Endothelial cell of umbilical vein (primary cell): ENCODE measurements at regions not wholly inside any gene's neighbourhood (a gene's known extent, or its start where the extent isn't known, plus 50 kb on each side); places are given as distances from the start of the nearest gene placed in this dataset.

Source experiments
- BruUV-seq: library from RNA; stranded (reverse); fragments of 400-500 nt; replicated peaks from 2 replicates; lab custom pipeline; 2021; lab: Mats Ljungman, UMichigan
- CTCF ChIA-PET: fragments of 300-600, 350-600 bp; sonication (Branson Sonifier 250); formaldehyde crosslinking; loops from one replicate; lab custom pipeline; 2021; ENCODE audit warnings: antibody characterized with exemption, inconsistent platforms; lab: Charles Lee
- POLR2A ChIA-PET: fragments of 300-600, 350-600 bp; sonication (Branson Sonifier 250); formaldehyde crosslinking; loops from one replicate; lab custom pipeline; 2021; ENCODE audit warnings: antibody characterized with exemption, inconsistent platforms; lab: Charles Lee
- DNase-seq: peaks from one replicate; pipeline ENCODE4 v3.0.0-alpha.2; 2011; ENCODE audit warnings: low read depth, low spot score
- FAIRE-seq: peaks from 2 replicates; lab custom pipeline; 2011; peaks lifted over from hg19 to GRCh38; lab: Jason Lieb, UNC
- H2AFZ ChIP-seq: 2 replicates; pipeline ENCODE4 v1.6.0; 2012; ENCODE audit warnings: low read depth, low read length, control low read depth, inconsistent platforms
- H3K27ac ChIP-seq: 2 replicates; pipeline ENCODE4 v1.5.1; 2011; ENCODE audit warnings: low read depth, mild to moderate bottlenecking, control low read depth, low read length, moderate library complexity; ENCODE audit not compliant: insufficient read depth
- H3K27me3 ChIP-seq, 2 experiments: 2 replicates each; pipeline versions ENCODE4 v1.6.0 to v1.6.1; 2011; ENCODE audit warnings: low read length in 2 of 2, mixed read lengths in 1 of 2; ENCODE audit not compliant: control insufficient read depth in 2 of 2, insufficient read depth in 2 of 2
- H3K36me3 ChIP-seq, 2 experiments: 2 replicates in 1 of 2; 3 replicates in 1 of 2; pipeline ENCODE4 v1.5.1; 2011; ENCODE audit warnings: low read length in 2 of 2, mild to moderate bottlenecking in 1 of 2, moderate library complexity in 1 of 2; ENCODE audit not compliant: control insufficient read depth in 2 of 2, insufficient read depth in 2 of 2; ENCODE audit errors: extremely low read depth in 1 of 2
- H3K4me1 ChIP-seq: 3 replicates; pipeline ENCODE4 v1.5.1; 2011; ENCODE audit warnings: mild to moderate bottlenecking, low read length; ENCODE audit not compliant: control insufficient read depth, insufficient read depth; ENCODE audit errors: extremely low read depth
- H3K4me2 ChIP-seq: 2 replicates; pipeline ENCODE4 v1.6.1; 2011; ENCODE audit warnings: low read length, control low read depth, mixed read lengths; ENCODE audit not compliant: insufficient read depth
- H3K4me3 ChIP-seq, 3 experiments: fragments of 200-600 bp in 1 of 3; sonication (generic), shearing (Covaris generic) in 1 of 3; replicated peaks in 1 of 3; 2 replicates each; pipeline ENCODE4 v1.5.1; 2011 to 2016; ENCODE audit warnings: control low read depth in 3 of 3, low read length in 3 of 3, mild to moderate bottlenecking in 2 of 3, inconsistent platforms in 1 of 3, low read depth in 1 of 3, moderate library complexity in 1 of 3; ENCODE audit not compliant: insufficient read depth in 1 of 3
- H3K79me2 ChIP-seq: 2 replicates; pipeline ENCODE4 v1.6.0; 2012; ENCODE audit warnings: low read length, inconsistent platforms; ENCODE audit not compliant: control insufficient read depth, insufficient read depth
- H3K9ac ChIP-seq: replicated peaks from 2 replicates; pipeline ENCODE3; 2011; ENCODE audit warnings: low read length, control low read depth; ENCODE audit not compliant: insufficient read depth; ENCODE audit errors: extremely low read depth
- H3K9me1 ChIP-seq: replicated peaks from 3 replicates; pipeline ENCODE4 v1.6.0; 2011; ENCODE audit warnings: mild to moderate bottlenecking, low read length; ENCODE audit not compliant: control insufficient read depth, insufficient read depth; ENCODE audit errors: extremely low read depth
- H3K9me3 ChIP-seq: replicated peaks from 2 replicates; pipeline ENCODE4 v1.5.1; 2012; ENCODE audit warnings: low read length, inconsistent platforms; ENCODE audit not compliant: control insufficient read depth, insufficient read depth
- H4K20me1 ChIP-seq: replicated peaks from 2 replicates; pipeline ENCODE3; 2011; ENCODE audit warnings: mild to moderate bottlenecking, low read length; ENCODE audit not compliant: control insufficient read depth, insufficient read depth; ENCODE audit errors: extremely low read depth
- EZH2 ChIP-seq: IDR thresholded peaks from 2 replicates; pipeline ENCODE4 v1.6.1; 2012; ENCODE audit warnings: borderline replicate concordance, low read depth, mild to moderate bottlenecking, moderate library complexity, low read length, inconsistent platforms; ENCODE audit not compliant: severe bottlenecking
- FOS ChIP-seq: IDR thresholded peaks from 2 replicates; pipeline ENCODE4 v1.6.1; 2011; ENCODE audit warnings: mild to moderate bottlenecking, low read length, moderate library complexity, borderline replicate concordance; ENCODE audit not compliant: insufficient read depth
- GATA2 ChIP-seq: IDR thresholded peaks from 2 replicates; pipeline ENCODE4 v1.7.0; 2011; ENCODE audit warnings: low read depth, mild to moderate bottlenecking, moderate library complexity, mixed read lengths, low read length; ENCODE audit not compliant: insufficient read length, insufficient read depth
- JUN ChIP-seq: IDR thresholded peaks from 2 replicates; pipeline ENCODE4 v1.6.1; 2011; ENCODE audit warnings: borderline replicate concordance, low read depth; ENCODE audit not compliant: insufficient read length, insufficient read depth
- MYC ChIP-seq: IDR thresholded peaks from one replicate; pipeline ENCODE4 v1.6.1; 2011; ENCODE audit warnings: mild to moderate bottlenecking, low read depth, low read length
- POLR2A ChIP-seq: IDR thresholded peaks from 2 replicates; pipeline ENCODE4 v1.6.1; 2012; ENCODE audit warnings: low read depth, mild to moderate bottlenecking, control low read depth, low read length
- POLR2AphosphoS5 ChIP-seq: IDR thresholded peaks from 2 replicates; pipeline ENCODE4 v1.6.1; 2012; ENCODE audit warnings: low read depth, mild to moderate bottlenecking, control low read depth, low read length, moderate library complexity; ENCODE audit not compliant: insufficient read depth
- dilution Hi-C: fragments of 300-500 bp; cut with MboI; formaldehyde crosslinking; loops from one replicate; pipeline ENCODE4 v1.15.0; 2019; ENCODE audit warnings: low sequenced_read_pairs; ENCODE audit not compliant: extremely low pct_ligation_motif_present
- intact Hi-C: fragments of 100-400 bp; cut with micrococcal nuclease; formaldehyde crosslinking; loops from one replicate; pipeline ENCODE4 v1.10.0; 2022
- TF ChIP-seq, protein P1 (sequence below): IDR thresholded peaks from 2 replicates; pipeline ENCODE4 v1.6.1; 2011; ENCODE audit not compliant: insufficient read depth, insufficient read length
- TF ChIP-seq, protein P2 (sequence below), 2 donors: IDR thresholded peaks; 1 replicate in 1 of 2; 2 replicates in 1 of 2; pipeline ENCODE4 v1.5.1; 2011; ENCODE audit warnings: low read length in 2 of 2, mild to moderate bottlenecking in 2 of 2, moderate library complexity in 2 of 2, control low read depth in 1 of 2, inconsistent platforms in 1 of 2, low read depth in 1 of 2; ENCODE audit not compliant: insufficient read depth in 1 of 2; ENCODE audit errors: extremely low read depth in 1 of 2

GRCh38 chr3:63089751-63090132 lies 188.4 kb upstream of the SYNPR start:
- Histone ChIP-seq H3K4me2 (no peak overlapping the region), H3K4me1 (no peaks in the 10 kb centered on the region), H3K9me1 (no peaks in the 10 kb centered on the region), H3K36me3 (no peaks in the 10 kb centered on the region), H3K9ac (no peak overlapping the region), H3K4me3 (no peak overlapping the region), H4K20me1 (no peaks in the 10 kb centered on the region), H3K79me2 (no peaks in the 10 kb centered on the region), H2AFZ (no peak overlapping the region), H3K27me3 (no peaks in the 10 kb centered on the region), H3K27ac (no peak overlapping the region), H3K9me3 (peaks cover 2% of the 10 kb centered on the region)
- FAIRE-seq (no peak), DNase-seq (no peak)
- no peak for TF ChIP-seq MYC
- no peak for TF ChIP-seq FOS
- no peak for TF ChIP-seq JUN
- TF ChIP-seq POLR2AphosphoS5: no peak
- TF ChIP-seq, protein P1, sequence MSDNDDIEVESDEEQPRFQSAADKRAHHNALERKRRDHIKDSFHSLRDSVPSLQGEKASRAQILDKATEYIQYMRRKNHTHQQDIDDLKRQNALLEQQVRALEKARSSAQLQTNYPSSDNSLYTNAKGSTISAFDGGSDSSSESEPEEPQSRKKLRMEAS: no peak
- TF ChIP-seq, protein P2, sequence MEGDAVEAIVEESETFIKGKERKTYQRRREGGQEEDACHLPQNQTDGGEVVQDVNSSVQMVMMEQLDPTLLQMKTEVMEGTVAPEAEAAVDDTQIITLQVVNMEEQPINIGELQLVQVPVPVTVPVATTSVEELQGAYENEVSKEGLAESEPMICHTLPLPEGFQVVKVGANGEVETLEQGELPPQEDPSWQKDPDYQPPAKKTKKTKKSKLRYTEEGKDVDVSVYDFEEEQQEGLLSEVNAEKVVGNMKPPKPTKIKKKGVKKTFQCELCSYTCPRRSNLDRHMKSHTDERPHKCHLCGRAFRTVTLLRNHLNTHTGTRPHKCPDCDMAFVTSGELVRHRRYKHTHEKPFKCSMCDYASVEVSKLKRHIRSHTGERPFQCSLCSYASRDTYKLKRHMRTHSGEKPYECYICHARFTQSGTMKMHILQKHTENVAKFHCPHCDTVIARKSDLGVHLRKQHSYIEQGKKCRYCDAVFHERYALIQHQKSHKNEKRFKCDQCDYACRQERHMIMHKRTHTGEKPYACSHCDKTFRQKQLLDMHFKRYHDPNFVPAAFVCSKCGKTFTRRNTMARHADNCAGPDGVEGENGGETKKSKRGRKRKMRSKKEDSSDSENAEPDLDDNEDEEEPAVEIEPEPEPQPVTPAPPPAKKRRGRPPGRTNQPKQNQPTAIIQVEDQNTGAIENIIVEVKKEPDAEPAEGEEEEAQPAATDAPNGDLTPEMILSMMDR (IDR thresholded peaks at IDR 0.05; ENCODE audit: extremely low read depth in 1 of 2, insufficient read depth in 1 of 2, low read depth in 1 of 2, low read length in 2 of 2): no peak
- no peak for TF ChIP-seq GATA2
- TF ChIP-seq EZH2: no peak
- no peak for TF ChIP-seq POLR2A
- CTCF ChIA-PET: no interaction called here
- dilution Hi-C loops: no loop called here
- BruUV-seq: no TSS peak
- POLR2A ChIA-PET: no interaction called here
- intact Hi-C loops: no loop called here
